MCF 10A (cell line): ENCODE measurements at regions not wholly inside any gene's neighbourhood (a gene's known extent, or its start where the extent isn't known, plus 50 kb on each side); places are given as distances from the start of the nearest gene placed in this dataset.

Experiments used
- BruUV-seq: library from RNA; stranded (reverse); fragments of 400-500 nt; replicated peaks from 2 replicates; lab custom pipeline; 2021; lab: Mats Ljungman, UMichigan
- CTCF ChIA-PET: fragments of 300-600 bp; sonication (Branson Sonifier 250); formaldehyde crosslinking; extraction: SDS; loops from one replicate; lab custom pipeline; 2021; ENCODE audit warnings: antibody characterized with exemption, inconsistent platforms; lab: Yijun Ruan, JAX
- POLR2A ChIA-PET: fragments of 300-600, 350-650 bp; sonication (Branson Sonifier 250); formaldehyde crosslinking; extraction: SDS; loops from one replicate; lab custom pipeline; 2020; ENCODE audit warnings: antibody characterized with exemption, inconsistent platforms; lab: Yijun Ruan, JAX
- DNase-seq: peaks from one replicate; pipeline ENCODE4 v3.0.0-alpha.2; 2018; ENCODE audit not compliant: unreplicated experiment
- H3K27ac Mint-ChIP-seq: one replicate; pipeline ENCODE4 v1.8.0; 2022; ENCODE audit warnings: mild to moderate bottlenecking, low read depth, mixed read lengths; ENCODE audit not compliant: unreplicated experiment
- H3K27me3 Mint-ChIP-seq: one replicate; pipeline ENCODE4 v1.8.0; 2022; ENCODE audit warnings: mixed read lengths; ENCODE audit not compliant: insufficient read depth, unreplicated experiment
- H3K36me3 Mint-ChIP-seq: one replicate; pipeline ENCODE4 v1.8.0; 2022; ENCODE audit warnings: mild to moderate bottlenecking, moderate library complexity, mixed read lengths; ENCODE audit not compliant: insufficient read depth, unreplicated experiment
- H3K4me1 Mint-ChIP-seq: one replicate; pipeline ENCODE4 v1.8.0; 2022; ENCODE audit warnings: mixed read lengths; ENCODE audit not compliant: insufficient read depth, unreplicated experiment
- H3K4me3 Mint-ChIP-seq: one replicate; pipeline ENCODE4 v1.8.0; 2022; ENCODE audit warnings: mild to moderate bottlenecking, moderate library complexity, mixed read lengths; ENCODE audit not compliant: unreplicated experiment
- H3K9me3 Mint-ChIP-seq: one replicate; pipeline ENCODE4 v1.8.0; 2022; ENCODE audit warnings: mixed read lengths; ENCODE audit not compliant: unreplicated experiment
- intact Hi-C: fragments of 100-400 bp; cut with micrococcal nuclease; formaldehyde crosslinking; loops from 2 replicates; pipeline ENCODE4 v1.14.1; 2022
- TF ChIP-seq, protein P1 (sequence below): fragments of 200-600 bp; IDR thresholded peaks from one replicate; pipeline ENCODE4 v1.8.0; 2022; ENCODE audit warnings: antibody characterized with exemption, mild to moderate bottlenecking; ENCODE audit not compliant: unreplicated experiment

GRCh38 chr2:59008950-59009349 is 767.8 kb upstream of the FANCL start:
- TF ChIP-seq, protein P1, sequence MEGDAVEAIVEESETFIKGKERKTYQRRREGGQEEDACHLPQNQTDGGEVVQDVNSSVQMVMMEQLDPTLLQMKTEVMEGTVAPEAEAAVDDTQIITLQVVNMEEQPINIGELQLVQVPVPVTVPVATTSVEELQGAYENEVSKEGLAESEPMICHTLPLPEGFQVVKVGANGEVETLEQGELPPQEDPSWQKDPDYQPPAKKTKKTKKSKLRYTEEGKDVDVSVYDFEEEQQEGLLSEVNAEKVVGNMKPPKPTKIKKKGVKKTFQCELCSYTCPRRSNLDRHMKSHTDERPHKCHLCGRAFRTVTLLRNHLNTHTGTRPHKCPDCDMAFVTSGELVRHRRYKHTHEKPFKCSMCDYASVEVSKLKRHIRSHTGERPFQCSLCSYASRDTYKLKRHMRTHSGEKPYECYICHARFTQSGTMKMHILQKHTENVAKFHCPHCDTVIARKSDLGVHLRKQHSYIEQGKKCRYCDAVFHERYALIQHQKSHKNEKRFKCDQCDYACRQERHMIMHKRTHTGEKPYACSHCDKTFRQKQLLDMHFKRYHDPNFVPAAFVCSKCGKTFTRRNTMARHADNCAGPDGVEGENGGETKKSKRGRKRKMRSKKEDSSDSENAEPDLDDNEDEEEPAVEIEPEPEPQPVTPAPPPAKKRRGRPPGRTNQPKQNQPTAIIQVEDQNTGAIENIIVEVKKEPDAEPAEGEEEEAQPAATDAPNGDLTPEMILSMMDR = no peak
- intact Hi-C loops = no loop called here
- no peak for DNase-seq
- Mint-ChIP-seq H3K4me1 (peaks cover 3% of the 10 kb centered on the region), H3K4me3 (no peak overlapping the region), H3K27me3 (no peaks in the 10 kb centered on the region), H3K36me3 (no peaks in the 10 kb centered on the region), H3K9me3 (no peaks in the 10 kb centered on the region), H3K27ac (no peak overlapping the region)
- ChIA-PET POLR2A (no interaction called here), CTCF (interaction anchor here (1.6 kb wide), 1 partner anchor 16 kb away, joined by 4 read pairs; no protein-coding TSS in a partner anchor)
- BruUV-seq = no TSS peak

GRCh38 chr2:59005836-59006615 is 764.9 kb upstream of the FANCL start:
- Mint-ChIP-seq H3K9me3 (no peaks in the 10 kb centered on the region), H3K27me3 (no peaks in the 10 kb centered on the region), H3K4me1 (peaks cover 4% of the 10 kb centered on the region), H3K4me3 (no peak overlapping the region), H3K27ac (no peak overlapping the region), H3K36me3 (no peaks in the 10 kb centered on the region)
- TF ChIP-seq, protein P1 = no peak
- ChIA-PET POLR2A (interaction anchor here (1.7 kb wide), 1 partner anchor 19 kb away, joined by 3 read pairs; no protein-coding TSS in a partner anchor), CTCF (interaction anchor here (0.6 to 1.9 kb wide), 2 partner anchors 20 to 557 kb away, joined by 3 to 9 read pairs; no protein-coding TSS in a partner anchor)
- DNase-seq = no peak
- intact Hi-C loops = no loop called here
- no TSS peak for BruUV-seq

DNA sequence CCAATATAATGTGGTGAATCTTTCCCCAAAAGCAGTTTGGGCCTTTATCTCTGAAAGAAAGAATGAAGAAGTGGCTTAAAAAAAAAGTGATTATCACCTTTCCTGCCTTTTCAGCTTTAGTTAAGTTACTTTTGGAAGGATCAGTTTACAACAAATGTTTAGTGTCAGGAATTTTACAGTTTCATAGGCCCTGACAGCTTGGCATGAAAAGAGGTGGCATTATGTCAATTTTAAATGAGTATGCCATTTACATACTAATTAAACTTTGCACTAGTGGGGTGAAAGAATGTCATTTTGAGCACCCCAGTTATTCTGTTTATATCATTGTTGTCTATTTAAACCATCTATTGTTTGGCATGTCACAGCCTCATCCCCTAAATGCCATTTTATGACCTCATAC is 763.5 kb upstream of the FANCL start:
- no peak overlapping the region for H3K4me3 Mint-ChIP-seq
- intact Hi-C loops = no loop called here
- no peak for DNase-seq
- H3K27ac Mint-ChIP-seq = no peak overlapping the region
- H3K27me3 Mint-ChIP-seq = no peaks in the 10 kb centered on the region
- no peaks in the 10 kb centered on the region for H3K36me3 Mint-ChIP-seq
- TF ChIP-seq, protein P1 = no peak
- POLR2A ChIA-PET = no interaction called here
- H3K4me1 Mint-ChIP-seq = peaks cover 4% of the 10 kb centered on the region
- BruUV-seq = no TSS peak
- H3K9me3 Mint-ChIP-seq = no peaks in the 10 kb centered on the region
- CTCF ChIA-PET = interaction anchor here (0.7 to 1.9 kb wide), 2 partner anchors 21 to 105 kb away, joined by 3 to 9 read pairs; no protein-coding TSS in a partner anchor

DNA sequence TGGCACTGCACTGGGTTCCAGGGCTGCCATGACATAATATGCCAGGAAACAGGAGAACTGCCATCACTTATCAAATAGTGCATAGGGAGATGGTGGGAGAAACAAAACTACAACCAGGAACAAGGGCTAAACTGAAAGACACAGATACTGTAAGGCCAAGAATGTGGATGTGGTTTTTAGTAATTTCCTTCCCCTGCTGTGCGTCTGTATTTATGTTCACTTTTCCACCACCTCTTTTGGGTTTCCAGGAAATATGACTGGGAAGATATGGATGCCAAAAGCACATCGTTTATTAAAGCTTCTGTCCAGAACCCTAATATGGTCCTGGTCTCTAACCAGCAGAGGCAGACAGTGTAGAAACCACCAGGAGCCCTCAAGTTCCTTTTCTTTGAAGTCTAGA is 759.7 kb upstream of the FANCL start:
- H3K27ac Mint-ChIP-seq = no peak overlapping the region
- BruUV-seq = no TSS peak
- no peaks in the 10 kb centered on the region for H3K27me3 Mint-ChIP-seq
- intact Hi-C loops = no loop called here
- ChIA-PET CTCF (interaction anchor here (0.7 to 1.2 kb wide), 2 partner anchors 10 to 25 kb away, joined by 4 to 5 read pairs; no protein-coding TSS in a partner anchor), POLR2A (no interaction called here)
- H3K4me3 Mint-ChIP-seq = no peak overlapping the region
- H3K9me3 Mint-ChIP-seq = no peaks in the 10 kb centered on the region
- TF ChIP-seq, protein P1 = no peak
- peaks cover 4% of the 10 kb centered on the region for H3K4me1 Mint-ChIP-seq
- DNase-seq = no peak
- H3K36me3 Mint-ChIP-seq = no peaks in the 10 kb centered on the region
